H9 (cell line): ENCODE measurements at regions not wholly inside any gene's neighbourhood (a gene's known extent, or its start where the extent isn't known, plus 50 kb on each side); places are given as distances from the start of the nearest gene placed in this dataset.
"Not testable (repeated sequence)": the region's sequence is repeated elsewhere in the genome, so short reads cannot be mapped to it uniquely, and the experiment has no call there.

Experiments
- DNase-seq: peaks from one replicate; pipeline ENCODE4 v3.0.0-alpha.2; 2017
- H2AFZ ChIP-seq: one replicate; pipeline ENCODE4 v1.6.1; 2013; ENCODE audit warnings: mild to moderate bottlenecking, low read length, control low read depth, moderate library complexity
- H2AK5ac ChIP-seq: 2 replicates; pipeline ENCODE4 v1.6.1; 2013; ENCODE audit warnings: low read length, control low read depth, mixed read lengths; ENCODE audit not compliant: insufficient read length
- H2BK120ac ChIP-seq: one replicate; pipeline ENCODE4 v1.6.1; 2013; ENCODE audit warnings: low read depth, mild to moderate bottlenecking, low read length, control low read depth, inconsistent platforms; ENCODE audit not compliant: poor library complexity, severe bottlenecking
- H2BK12ac ChIP-seq: 2 replicates; pipeline ENCODE4 v1.6.1; 2013; ENCODE audit warnings: low read length, control low read depth, mixed read lengths, low read depth; ENCODE audit not compliant: insufficient read length
- H2BK15ac ChIP-seq: 2 replicates; pipeline ENCODE4 v1.6.1; 2013; ENCODE audit warnings: low read depth, low read length, control low read depth
- H2BK20ac ChIP-seq: one replicate; pipeline ENCODE4 v1.6.1; 2013; ENCODE audit warnings: low read depth, mild to moderate bottlenecking, low read length, control low read depth, inconsistent platforms; ENCODE audit not compliant: poor library complexity, severe bottlenecking
- H2BK5ac ChIP-seq: 2 replicates; pipeline ENCODE4 v1.6.1; 2013; ENCODE audit warnings: low read length, control low read depth, mixed read lengths; ENCODE audit not compliant: insufficient read length
- H3K14ac ChIP-seq: 2 replicates; pipeline ENCODE4 v1.6.1; 2013; ENCODE audit warnings: low read length, control low read depth; ENCODE audit not compliant: insufficient read depth
- H3K18ac ChIP-seq: 2 replicates; pipeline ENCODE4 v1.6.1; 2013; ENCODE audit warnings: low read depth, mild to moderate bottlenecking, mixed read lengths, low read length, control low read depth; ENCODE audit not compliant: insufficient read length
- H3K23ac ChIP-seq: 2 replicates; pipeline ENCODE4 v1.6.1; 2013; ENCODE audit warnings: low read length, control low read depth, mixed read lengths, low read depth; ENCODE audit not compliant: insufficient read length
- H3K23me2 ChIP-seq: 2 replicates; pipeline ENCODE4 v1.6.1; 2013; ENCODE audit warnings: low read depth, mild to moderate bottlenecking, mixed read lengths, low read length, control low read depth; ENCODE audit not compliant: insufficient read length, poor library complexity, severe bottlenecking
- H3K27ac ChIP-seq: 2 replicates; pipeline ENCODE4 v1.5.1; 2013; ENCODE audit warnings: low read length, control low read depth, mixed read lengths, low read depth; ENCODE audit not compliant: insufficient read length
- H3K27me3 ChIP-seq: 2 replicates; pipeline ENCODE4 v1.6.1; 2013; ENCODE audit warnings: low read length, control low read depth, inconsistent platforms; ENCODE audit not compliant: insufficient read depth
- H3K4ac ChIP-seq: 2 replicates; pipeline ENCODE4 v1.6.1; 2013; ENCODE audit warnings: low read depth, mild to moderate bottlenecking, control low read depth, inconsistent platforms, low read length, moderate library complexity
- H3K4me1 ChIP-seq: 2 replicates; pipeline ENCODE4 v1.6.1; 2013; ENCODE audit warnings: low read length, control low read depth, inconsistent platforms; ENCODE audit not compliant: insufficient read depth
- H3K4me2 ChIP-seq: 2 replicates; pipeline ENCODE4 v1.6.1; 2013; ENCODE audit warnings: low read length, control low read depth, mixed read lengths; ENCODE audit not compliant: insufficient read length, insufficient read depth
- H3K56ac ChIP-seq: 2 replicates; pipeline ENCODE4 v1.6.1; 2013; ENCODE audit warnings: low read depth, mild to moderate bottlenecking, mixed read lengths, low read length, control low read depth; ENCODE audit not compliant: insufficient read length
- H3K79me1 ChIP-seq: 2 replicates; pipeline ENCODE4 v1.6.1; 2013; ENCODE audit warnings: low read depth, mild to moderate bottlenecking, moderate library complexity, low read length, control low read depth, inconsistent platforms; ENCODE audit not compliant: insufficient read depth, poor library complexity, severe bottlenecking
- H3K79me2 ChIP-seq: 2 replicates; pipeline ENCODE4 v1.6.1; 2013; ENCODE audit warnings: low read length, control low read depth, inconsistent platforms; ENCODE audit not compliant: insufficient read depth
- H3K9ac ChIP-seq: 2 replicates; pipeline ENCODE4 v1.6.1; 2013; ENCODE audit warnings: low read length, control low read depth, mixed read lengths; ENCODE audit not compliant: insufficient read length; ENCODE audit errors: extremely low read depth
- H3K9me3 ChIP-seq: one replicate; pipeline ENCODE4 v1.6.1; 2013; ENCODE audit warnings: low read depth, low read length, inconsistent platforms; ENCODE audit not compliant: control insufficient read depth
- H3T11ph ChIP-seq: one replicate; pipeline ENCODE4 v1.6.1; 2013; ENCODE audit warnings: mild to moderate bottlenecking, low read length, control low read depth, inconsistent platforms
- H4K20me1 ChIP-seq: one replicate; pipeline ENCODE4 v1.6.1; 2013; ENCODE audit not compliant: control insufficient read depth, insufficient read length, insufficient read depth
- H4K5ac ChIP-seq: 2 replicates; pipeline ENCODE4 v1.6.1; 2013; ENCODE audit warnings: low read depth, mild to moderate bottlenecking, mixed read lengths, low read length, control low read depth; ENCODE audit not compliant: insufficient read length
- H4K8ac ChIP-seq: replicated peaks from 2 replicates; pipeline ENCODE4 v1.6.1; 2013; ENCODE audit warnings: low read length, control low read depth, mixed read lengths, low read depth; ENCODE audit not compliant: insufficient read length
- H4K91ac ChIP-seq: 2 replicates; pipeline ENCODE4 v1.6.1; 2013; ENCODE audit warnings: low read depth, mild to moderate bottlenecking, moderate library complexity, mixed read lengths, low read length, control low read depth; ENCODE audit not compliant: insufficient read length
- H3K27ac Mint-ChIP-seq, 3 experiments: 2 replicates in 2 of 3; 3 replicates in 1 of 3; pipeline ENCODE4 v1.8.0; 2020 to 2021; ENCODE audit warnings: mixed read lengths in 3 of 3, mild to moderate bottlenecking in 1 of 3, moderate library complexity in 1 of 3
- H3K27me3 Mint-ChIP-seq: 2 replicates; pipeline ENCODE4 v1.8.0; 2021; ENCODE audit warnings: low read depth, mild to moderate bottlenecking, moderate library complexity, mixed read lengths
- H3K36me3 Mint-ChIP-seq, 3 experiments: 2 replicates in 2 of 3; 3 replicates in 1 of 3; pipeline ENCODE4 v1.8.0; 2020 to 2021; ENCODE audit warnings: low read depth in 3 of 3, mixed read lengths in 3 of 3; ENCODE audit not compliant: insufficient read depth in 1 of 3
- H3K4me1 Mint-ChIP-seq, 2 experiments: 2 replicates each; pipeline ENCODE4 v1.8.0; 2020; ENCODE audit warnings: mixed read lengths in 2 of 2
- H3K4me3 Mint-ChIP-seq, 2 experiments: 2 replicates in 1 of 2; 3 replicates in 1 of 2; pipeline ENCODE4 v1.8.0; 2020 to 2021; ENCODE audit warnings: mild to moderate bottlenecking in 2 of 2, mixed read lengths in 2 of 2, moderate library complexity in 1 of 2
- H3K9me3 Mint-ChIP-seq, 2 experiments: 2 replicates in 1 of 2; 3 replicates in 1 of 2; pipeline ENCODE4 v1.8.0; 2020; ENCODE audit warnings: mild to moderate bottlenecking in 2 of 2, mixed read lengths in 2 of 2, moderate library complexity in 1 of 2
- WGBS: extraction: QIAGEN DNeasy Blood & Tissue Kit; methylation state at CpG from one replicate; pipeline ENCODE4 v1.1.7; 2013; ENCODE audit warnings: missing lambda C conversion rate, low lambda C conversion rate, mixed read lengths; ENCODE audit not compliant: insufficient read length; ENCODE audit errors: extremely low coverage; 5-methylcytosine and 5-hydroxymethylcytosine counted together
- TF ChIP-seq, protein P1 (sequence below): fragments of 200-600 bp; sonication (generic); conservative IDR thresholded peaks from 3 replicates; pipeline ENCODE4 v1.8.0; 2021; ENCODE audit warnings: antibody characterized with exemption, mild to moderate bottlenecking

DNA sequence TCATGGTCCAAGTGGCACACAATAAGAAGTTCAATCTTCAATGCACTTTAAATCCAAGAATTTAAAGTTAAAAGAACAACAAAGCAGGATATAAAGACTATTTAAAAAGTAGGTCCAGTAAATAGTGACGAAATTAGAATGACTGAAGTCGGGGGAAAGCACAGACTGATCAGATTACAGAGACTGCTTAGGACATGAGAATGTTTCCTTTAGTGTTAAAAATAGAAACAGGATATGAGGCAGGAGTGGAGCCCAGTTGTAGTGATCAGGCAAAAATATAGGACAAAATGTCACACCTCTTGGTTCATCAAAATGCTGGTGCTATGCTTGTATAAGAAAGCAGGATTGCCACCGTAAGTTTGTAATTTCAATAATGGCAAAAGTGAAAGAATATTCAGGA lies 52.2 kb upstream of the CD163 start:
- H4K5ac ChIP-seq = no peak overlapping the region
- H3K56ac ChIP-seq = no peak overlapping the region
- H3K79me1 ChIP-seq = no peaks in the 10 kb centered on the region
- H3K14ac ChIP-seq = no peak overlapping the region
- WGBS = no CpG with 5 or more reads among the region's 3 CpGs
- H3K79me2 ChIP-seq = no peaks in the 10 kb centered on the region
- H3K23me2 ChIP-seq = no peaks in the 10 kb centered on the region
- H2BK20ac ChIP-seq = no peak overlapping the region
- H3K4me1 Mint-ChIP-seq = peaks cover 5% of the 10 kb centered on the region in 2 experiments
- H2BK5ac ChIP-seq = no peak overlapping the region
- H4K8ac ChIP-seq = no peak overlapping the region
- no peak overlapping the region for H4K91ac ChIP-seq
- no peak overlapping the region for H2BK12ac ChIP-seq
- no peak overlapping the region; a peak in 1 of 5 replicates for H3K4me3 Mint-ChIP-seq
- no peak overlapping the region for H2BK120ac ChIP-seq
- H3K27me3 Mint-ChIP-seq = peaks cover 4% of the 10 kb centered on the region
- no peaks in the 10 kb centered on the region; the same call in 1 of the 2 replicates for H3K4me1 ChIP-seq
- H3K4me2 ChIP-seq = peak overlapping the region; percentile 53
- H3K9ac ChIP-seq = no peak overlapping the region
- no peaks in the 10 kb centered on the region for H3K27me3 ChIP-seq
- H3K18ac ChIP-seq = no peak overlapping the region
- H4K20me1 ChIP-seq = no peaks in the 10 kb centered on the region
- no peak overlapping the region for H2BK15ac ChIP-seq
- H3K4ac ChIP-seq = no peak overlapping the region
- no peak overlapping the region for H3K27ac ChIP-seq
- TF ChIP-seq, protein P1, sequence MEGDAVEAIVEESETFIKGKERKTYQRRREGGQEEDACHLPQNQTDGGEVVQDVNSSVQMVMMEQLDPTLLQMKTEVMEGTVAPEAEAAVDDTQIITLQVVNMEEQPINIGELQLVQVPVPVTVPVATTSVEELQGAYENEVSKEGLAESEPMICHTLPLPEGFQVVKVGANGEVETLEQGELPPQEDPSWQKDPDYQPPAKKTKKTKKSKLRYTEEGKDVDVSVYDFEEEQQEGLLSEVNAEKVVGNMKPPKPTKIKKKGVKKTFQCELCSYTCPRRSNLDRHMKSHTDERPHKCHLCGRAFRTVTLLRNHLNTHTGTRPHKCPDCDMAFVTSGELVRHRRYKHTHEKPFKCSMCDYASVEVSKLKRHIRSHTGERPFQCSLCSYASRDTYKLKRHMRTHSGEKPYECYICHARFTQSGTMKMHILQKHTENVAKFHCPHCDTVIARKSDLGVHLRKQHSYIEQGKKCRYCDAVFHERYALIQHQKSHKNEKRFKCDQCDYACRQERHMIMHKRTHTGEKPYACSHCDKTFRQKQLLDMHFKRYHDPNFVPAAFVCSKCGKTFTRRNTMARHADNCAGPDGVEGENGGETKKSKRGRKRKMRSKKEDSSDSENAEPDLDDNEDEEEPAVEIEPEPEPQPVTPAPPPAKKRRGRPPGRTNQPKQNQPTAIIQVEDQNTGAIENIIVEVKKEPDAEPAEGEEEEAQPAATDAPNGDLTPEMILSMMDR = no peak
- H3K27ac Mint-ChIP-seq = peak overlapping the region in 1 of 3 experiments; percentile 63; a peak in 2 of 7 replicates
- H3K9me3 Mint-ChIP-seq = peaks cover 8% of the 10 kb centered on the region in 2 experiments
- peak overlapping the region; percentile 78 for H2AFZ ChIP-seq
- H3K36me3 Mint-ChIP-seq = peaks cover 0 to 6% (median 2%) of the 10 kb centered on the region in 3 experiments; a peak in 1 of 7 replicates
- H3K23ac ChIP-seq = no peak overlapping the region
- H3K9me3 ChIP-seq = no peaks in the 10 kb centered on the region
- no peak for DNase-seq
- H3T11ph ChIP-seq = no peak overlapping the region
- H2AK5ac ChIP-seq = no peak overlapping the region

DNA sequence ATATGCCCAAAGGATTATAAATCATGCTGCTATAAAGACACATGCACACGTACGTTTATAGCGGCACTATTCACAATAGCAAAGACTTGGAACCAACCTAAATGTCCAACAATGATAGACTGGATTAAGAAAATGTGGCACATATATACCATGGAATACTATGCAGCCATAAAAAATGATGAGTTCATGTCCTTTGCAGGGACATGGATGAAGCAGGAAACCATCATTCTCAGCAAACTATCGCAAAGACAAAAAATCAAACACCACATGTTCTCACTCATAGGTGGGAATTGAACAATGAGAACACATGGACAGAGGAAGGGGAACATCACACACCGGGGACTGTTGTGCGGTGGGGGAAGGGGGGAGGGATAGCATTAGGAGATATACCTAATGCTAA lies 51.3 kb upstream of the CD163 start:
- H3K4me3 Mint-ChIP-seq, H3K79me2 ChIP-seq, H3K9ac ChIP-seq, DNase-seq, H2BK20ac ChIP-seq, H4K8ac ChIP-seq, H2AK5ac ChIP-seq, H3T11ph ChIP-seq, H2BK5ac ChIP-seq, H2BK12ac ChIP-seq, H3K14ac ChIP-seq, H3K56ac ChIP-seq, H3K9me3 ChIP-seq, H3K36me3 Mint-ChIP-seq, H3K4me1 ChIP-seq, H3K27me3 Mint-ChIP-seq, H3K4me2 ChIP-seq, H2BK15ac ChIP-seq, H3K27me3 ChIP-seq, H4K5ac ChIP-seq, H4K20me1 ChIP-seq, H3K18ac ChIP-seq, H3K4me1 Mint-ChIP-seq, H3K23me2 ChIP-seq, H3K79me1 ChIP-seq, H3K27ac ChIP-seq, H3K23ac ChIP-seq, H2BK120ac ChIP-seq, H2AFZ ChIP-seq, H3K4ac ChIP-seq, H4K91ac ChIP-seq: not testable (repeated sequence)
- WGBS = no CpG with 5 or more reads among the region's 6 CpGs
- Mint-ChIP-seq H3K9me3 (peaks cover 8 to 12% of the 10 kb centered on the region in 2 experiments), H3K27ac (0 out of 7 replicates have a peak overlapping the region, but pooled peaks of 1 of the 3 experiments have one; percentile 61)
